Islet of Langerhans (tissue), 1 donor: ENCODE measurements at regions not wholly inside any gene's neighbourhood (a gene's known extent, or its start where the extent isn't known, plus 50 kb on each side); places are given as distances from the start of the nearest gene placed in this dataset.

Source experiments
- FAIRE-seq: peaks from one replicate; lab custom pipeline; 2011; peaks lifted over from hg19 to GRCh38; lab: Jason Lieb, UNC

DNA sequence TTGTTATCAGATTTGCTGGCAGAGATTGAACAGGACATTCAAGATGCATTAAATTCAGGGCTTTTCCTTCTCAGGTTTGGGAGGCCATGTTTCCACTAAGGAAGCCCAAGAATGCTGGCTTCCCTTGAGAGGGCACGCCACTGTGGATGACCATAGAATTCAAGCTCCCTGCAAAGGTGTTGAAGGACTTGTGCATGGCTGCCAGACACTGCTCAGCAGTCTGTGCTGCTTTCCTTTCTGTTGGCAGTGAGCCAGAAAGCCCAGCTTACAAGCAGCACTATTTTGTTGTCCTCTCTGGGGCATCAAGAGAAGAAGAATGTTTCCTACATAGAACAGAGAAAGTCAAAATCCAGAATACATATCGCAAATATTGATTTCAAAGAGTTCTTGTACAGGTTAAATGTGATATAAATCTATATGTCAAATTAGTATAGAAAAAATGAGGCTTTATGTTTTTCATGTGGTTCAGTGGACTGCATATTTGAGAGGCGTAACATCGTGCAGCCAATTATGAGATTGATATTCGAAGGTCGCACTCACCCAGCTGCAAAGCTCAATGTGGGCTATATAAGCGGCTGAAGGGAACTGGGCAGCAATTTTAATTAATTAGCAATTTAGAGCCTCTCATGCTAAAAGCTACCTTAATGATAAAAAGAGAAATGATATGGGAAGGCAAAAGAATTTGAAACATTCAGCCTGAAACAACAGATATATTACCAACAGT is 103.1 kb upstream of the ISL1 start:
- no peak for FAIRE-seq

GRCh38 chr5:51286046-51286445 is 97.2 kb upstream of the ISL1 start:
- FAIRE-seq = no peak

DNA sequence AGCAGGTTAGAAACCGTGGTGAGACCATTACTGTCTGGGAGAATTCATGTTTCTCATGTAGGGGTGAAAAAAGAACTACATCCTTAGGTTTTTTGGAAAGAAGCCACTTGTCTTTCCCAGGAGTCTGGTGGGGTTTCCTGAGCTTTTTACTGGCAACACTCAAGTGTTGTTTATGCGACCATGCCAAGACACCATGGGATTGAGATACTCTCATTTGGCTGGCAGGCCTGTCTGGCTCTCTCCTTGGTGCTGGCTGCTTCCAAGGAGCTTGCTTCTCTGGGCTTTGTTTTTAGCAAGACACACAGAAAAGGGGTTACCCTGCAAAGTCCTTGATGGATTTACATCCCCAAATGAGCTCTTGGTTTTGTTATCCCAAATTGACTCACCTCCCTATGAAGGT is 80.9 kb upstream of the ISL1 start:
- FAIRE-seq = no peak

DNA sequence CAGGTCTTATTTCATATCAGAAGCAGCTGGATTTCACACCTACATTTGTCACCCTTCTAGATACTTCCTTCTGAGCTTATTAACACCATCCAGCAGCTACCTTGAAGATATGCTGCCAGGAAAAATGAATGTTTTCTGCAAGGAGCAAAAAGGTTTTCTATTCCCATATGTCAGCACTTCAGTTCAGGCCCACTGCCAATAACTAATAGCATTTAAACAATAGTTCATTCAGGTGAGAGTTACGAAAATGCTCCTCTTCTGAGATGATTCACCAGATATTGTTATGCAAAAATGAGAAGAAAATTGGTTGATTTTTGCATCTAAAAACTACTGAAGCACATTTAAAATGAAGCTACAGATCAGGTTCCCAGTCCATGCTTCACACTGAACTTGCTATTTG is 56.4 kb upstream of the ISL1 start:
- FAIRE-seq = no peak
